Activated T-cell treated with anti-CD3 and anti-CD28 coated beads, Interleukin-2, amount 50 U/mL, for 4 hours (primary cell): ENCODE measurements at regions not wholly inside any gene's neighbourhood (a gene's known extent, or its start where the extent isn't known, plus 50 kb on each side); places are given as distances from the start of the nearest gene placed in this dataset.

ENCODE experiments used
- ATAC-seq, 2 donors: fragments of 200-7000 bp; cut with Tn5 transposase; one replicate each; pipeline ENCODE4 v1.10.0; 2021
- DNase-seq: peaks from one replicate; pipeline ENCODE4 v3.0.0-alpha.2; 2020
- H3K27me3 Mint-ChIP-seq: one replicate; pipeline ENCODE4 v1.8.0; 2021; ENCODE audit warnings: low read depth, mixed read lengths
- H3K36me3 Mint-ChIP-seq: one replicate; pipeline ENCODE4 v1.8.0; 2022; ENCODE audit warnings: mixed read lengths; ENCODE audit not compliant: insufficient read depth
- H3K4me1 Mint-ChIP-seq: one replicate; pipeline ENCODE4 v1.8.0; 2021; ENCODE audit warnings: low read depth, mixed read lengths
- H3K4me3 Mint-ChIP-seq: one replicate; pipeline ENCODE4 v1.8.0; 2021; ENCODE audit warnings: mild to moderate bottlenecking, moderate library complexity, mixed read lengths
- H3K9me3 Mint-ChIP-seq: one replicate; pipeline ENCODE4 v1.8.0; 2021; ENCODE audit warnings: mixed read lengths

DNA sequence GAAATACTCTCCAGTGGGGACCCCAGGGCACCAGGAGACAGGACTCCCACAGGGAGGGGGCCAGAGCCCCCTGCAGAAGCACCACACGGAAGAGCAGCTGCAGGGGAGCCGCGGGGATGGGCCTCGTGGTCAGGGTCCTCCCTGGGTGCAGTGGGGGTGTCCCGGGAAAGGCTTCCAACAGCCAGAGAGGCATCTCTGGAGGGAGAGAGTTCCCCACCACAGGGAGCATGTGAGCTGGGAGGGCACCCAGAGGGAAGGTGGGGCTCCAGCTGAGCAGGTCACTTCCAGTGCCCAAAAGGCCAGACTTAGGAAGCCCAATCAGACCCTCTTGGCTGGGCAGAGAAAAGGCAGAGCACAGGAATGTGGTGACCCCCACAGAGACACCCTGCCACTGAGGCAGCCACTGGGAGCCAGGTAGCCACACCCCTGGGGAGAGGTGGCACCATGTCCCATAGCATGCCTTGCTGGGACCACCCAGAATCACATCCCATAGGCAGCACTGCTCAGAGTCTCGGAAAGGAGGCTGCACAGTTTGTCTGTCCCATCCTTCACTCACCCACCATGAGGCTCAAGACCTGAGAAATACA lies 49.9 kb upstream of the LMO1 start:
- no peaks in the 10 kb centered on the region for H3K36me3 Mint-ChIP-seq
- no peaks in the 10 kb centered on the region for H3K4me1 Mint-ChIP-seq
- H3K9me3 Mint-ChIP-seq = no peaks in the 10 kb centered on the region
- DNase-seq (no peak), ATAC-seq (no peak)
- H3K4me3 Mint-ChIP-seq = no peak overlapping the region
- H3K27me3 Mint-ChIP-seq = no peaks in the 10 kb centered on the region
